H9 (cell line): ENCODE measurements at regions not wholly inside any gene's neighbourhood (a gene's known extent, or its start where the extent isn't known, plus 50 kb on each side); places are given as distances from the start of the nearest gene placed in this dataset.
"Not testable (repeated sequence)": the region's sequence is repeated elsewhere in the genome, so short reads cannot be mapped to it uniquely, and the experiment has no call there.

ENCODE experiments used
- DNase-seq: peaks from one replicate; pipeline ENCODE4 v3.0.0-alpha.2; 2017
- H2AFZ ChIP-seq: one replicate; pipeline ENCODE4 v1.6.1; 2013; ENCODE audit warnings: mild to moderate bottlenecking, low read length, control low read depth, moderate library complexity
- H2AK5ac ChIP-seq: 2 replicates; pipeline ENCODE4 v1.6.1; 2013; ENCODE audit warnings: low read length, control low read depth, mixed read lengths; ENCODE audit not compliant: insufficient read length
- H2BK120ac ChIP-seq: one replicate; pipeline ENCODE4 v1.6.1; 2013; ENCODE audit warnings: low read depth, mild to moderate bottlenecking, low read length, control low read depth, inconsistent platforms; ENCODE audit not compliant: poor library complexity, severe bottlenecking
- H2BK12ac ChIP-seq: 2 replicates; pipeline ENCODE4 v1.6.1; 2013; ENCODE audit warnings: low read length, control low read depth, mixed read lengths, low read depth; ENCODE audit not compliant: insufficient read length
- H2BK15ac ChIP-seq: 2 replicates; pipeline ENCODE4 v1.6.1; 2013; ENCODE audit warnings: low read depth, low read length, control low read depth
- H2BK20ac ChIP-seq: one replicate; pipeline ENCODE4 v1.6.1; 2013; ENCODE audit warnings: low read depth, mild to moderate bottlenecking, low read length, control low read depth, inconsistent platforms; ENCODE audit not compliant: poor library complexity, severe bottlenecking
- H2BK5ac ChIP-seq: 2 replicates; pipeline ENCODE4 v1.6.1; 2013; ENCODE audit warnings: low read length, control low read depth, mixed read lengths; ENCODE audit not compliant: insufficient read length
- H3K14ac ChIP-seq: 2 replicates; pipeline ENCODE4 v1.6.1; 2013; ENCODE audit warnings: low read length, control low read depth; ENCODE audit not compliant: insufficient read depth
- H3K18ac ChIP-seq: 2 replicates; pipeline ENCODE4 v1.6.1; 2013; ENCODE audit warnings: low read depth, mild to moderate bottlenecking, mixed read lengths, low read length, control low read depth; ENCODE audit not compliant: insufficient read length
- H3K23ac ChIP-seq: 2 replicates; pipeline ENCODE4 v1.6.1; 2013; ENCODE audit warnings: low read length, control low read depth, mixed read lengths, low read depth; ENCODE audit not compliant: insufficient read length
- H3K23me2 ChIP-seq: 2 replicates; pipeline ENCODE4 v1.6.1; 2013; ENCODE audit warnings: low read depth, mild to moderate bottlenecking, mixed read lengths, low read length, control low read depth; ENCODE audit not compliant: insufficient read length, poor library complexity, severe bottlenecking
- H3K27ac ChIP-seq: 2 replicates; pipeline ENCODE4 v1.5.1; 2013; ENCODE audit warnings: low read length, control low read depth, mixed read lengths, low read depth; ENCODE audit not compliant: insufficient read length
- H3K27me3 ChIP-seq: 2 replicates; pipeline ENCODE4 v1.6.1; 2013; ENCODE audit warnings: low read length, control low read depth, inconsistent platforms; ENCODE audit not compliant: insufficient read depth
- H3K4ac ChIP-seq: 2 replicates; pipeline ENCODE4 v1.6.1; 2013; ENCODE audit warnings: low read depth, mild to moderate bottlenecking, control low read depth, inconsistent platforms, low read length, moderate library complexity
- H3K4me1 ChIP-seq: 2 replicates; pipeline ENCODE4 v1.6.1; 2013; ENCODE audit warnings: low read length, control low read depth, inconsistent platforms; ENCODE audit not compliant: insufficient read depth
- H3K4me2 ChIP-seq: 2 replicates; pipeline ENCODE4 v1.6.1; 2013; ENCODE audit warnings: low read length, control low read depth, mixed read lengths; ENCODE audit not compliant: insufficient read length, insufficient read depth
- H3K56ac ChIP-seq: 2 replicates; pipeline ENCODE4 v1.6.1; 2013; ENCODE audit warnings: low read depth, mild to moderate bottlenecking, mixed read lengths, low read length, control low read depth; ENCODE audit not compliant: insufficient read length
- H3K79me1 ChIP-seq: 2 replicates; pipeline ENCODE4 v1.6.1; 2013; ENCODE audit warnings: low read depth, mild to moderate bottlenecking, moderate library complexity, low read length, control low read depth, inconsistent platforms; ENCODE audit not compliant: insufficient read depth, poor library complexity, severe bottlenecking
- H3K79me2 ChIP-seq: 2 replicates; pipeline ENCODE4 v1.6.1; 2013; ENCODE audit warnings: low read length, control low read depth, inconsistent platforms; ENCODE audit not compliant: insufficient read depth
- H3K9ac ChIP-seq: 2 replicates; pipeline ENCODE4 v1.6.1; 2013; ENCODE audit warnings: low read length, control low read depth, mixed read lengths; ENCODE audit not compliant: insufficient read length; ENCODE audit errors: extremely low read depth
- H3K9me3 ChIP-seq: one replicate; pipeline ENCODE4 v1.6.1; 2013; ENCODE audit warnings: low read depth, low read length, inconsistent platforms; ENCODE audit not compliant: control insufficient read depth
- H3T11ph ChIP-seq: one replicate; pipeline ENCODE4 v1.6.1; 2013; ENCODE audit warnings: mild to moderate bottlenecking, low read length, control low read depth, inconsistent platforms
- H4K20me1 ChIP-seq: one replicate; pipeline ENCODE4 v1.6.1; 2013; ENCODE audit not compliant: control insufficient read depth, insufficient read length, insufficient read depth
- H4K5ac ChIP-seq: 2 replicates; pipeline ENCODE4 v1.6.1; 2013; ENCODE audit warnings: low read depth, mild to moderate bottlenecking, mixed read lengths, low read length, control low read depth; ENCODE audit not compliant: insufficient read length
- H4K8ac ChIP-seq: replicated peaks from 2 replicates; pipeline ENCODE4 v1.6.1; 2013; ENCODE audit warnings: low read length, control low read depth, mixed read lengths, low read depth; ENCODE audit not compliant: insufficient read length
- H4K91ac ChIP-seq: 2 replicates; pipeline ENCODE4 v1.6.1; 2013; ENCODE audit warnings: low read depth, mild to moderate bottlenecking, moderate library complexity, mixed read lengths, low read length, control low read depth; ENCODE audit not compliant: insufficient read length
- H3K27ac Mint-ChIP-seq, 3 experiments: 2 replicates in 2 of 3; 3 replicates in 1 of 3; pipeline ENCODE4 v1.8.0; 2020 to 2021; ENCODE audit warnings: mixed read lengths in 3 of 3, mild to moderate bottlenecking in 1 of 3, moderate library complexity in 1 of 3
- H3K27me3 Mint-ChIP-seq: 2 replicates; pipeline ENCODE4 v1.8.0; 2021; ENCODE audit warnings: low read depth, mild to moderate bottlenecking, moderate library complexity, mixed read lengths
- H3K36me3 Mint-ChIP-seq, 3 experiments: 2 replicates in 2 of 3; 3 replicates in 1 of 3; pipeline ENCODE4 v1.8.0; 2020 to 2021; ENCODE audit warnings: low read depth in 3 of 3, mixed read lengths in 3 of 3; ENCODE audit not compliant: insufficient read depth in 1 of 3
- H3K4me1 Mint-ChIP-seq, 2 experiments: 2 replicates each; pipeline ENCODE4 v1.8.0; 2020; ENCODE audit warnings: mixed read lengths in 2 of 2
- H3K4me3 Mint-ChIP-seq, 2 experiments: 2 replicates in 1 of 2; 3 replicates in 1 of 2; pipeline ENCODE4 v1.8.0; 2020 to 2021; ENCODE audit warnings: mild to moderate bottlenecking in 2 of 2, mixed read lengths in 2 of 2, moderate library complexity in 1 of 2
- H3K9me3 Mint-ChIP-seq, 2 experiments: 2 replicates in 1 of 2; 3 replicates in 1 of 2; pipeline ENCODE4 v1.8.0; 2020; ENCODE audit warnings: mild to moderate bottlenecking in 2 of 2, mixed read lengths in 2 of 2, moderate library complexity in 1 of 2
- whole genome bisulfite sequencing: extraction: QIAGEN DNeasy Blood & Tissue Kit; methylation state at CpG from one replicate; pipeline ENCODE4 v1.1.7; 2013; ENCODE audit warnings: missing lambda C conversion rate, low lambda C conversion rate, mixed read lengths; ENCODE audit not compliant: insufficient read length; ENCODE audit errors: extremely low coverage; 5-methylcytosine and 5-hydroxymethylcytosine counted together
- TF ChIP-seq, protein P1 (sequence below): fragments of 200-600 bp; sonication (generic); conservative IDR thresholded peaks from 3 replicates; pipeline ENCODE4 v1.8.0; 2021; ENCODE audit warnings: antibody characterized with exemption, mild to moderate bottlenecking

DNA sequence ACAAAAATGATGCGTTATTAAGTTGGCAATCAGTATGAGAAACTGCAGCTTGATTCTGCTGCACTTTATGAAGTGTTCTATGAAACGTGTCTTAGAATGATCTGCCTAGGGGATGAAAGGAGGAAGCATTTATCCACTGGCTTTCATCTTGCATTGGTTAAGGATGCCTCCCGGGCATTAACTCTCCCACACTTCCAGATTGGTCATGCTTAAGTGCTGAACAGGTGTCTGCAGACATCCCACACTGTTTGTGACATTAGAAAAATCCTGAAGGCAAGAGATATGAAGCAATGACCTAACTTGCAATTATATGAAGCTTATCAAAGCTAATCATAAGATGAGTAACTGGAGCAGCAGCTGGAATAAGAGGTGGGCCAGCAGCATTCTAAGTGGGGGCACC is 437.3 kb downstream of the NSUN3 start:
- H3K4me2 ChIP-seq = no peak overlapping the region
- H3K9ac ChIP-seq = no peak overlapping the region
- H2AFZ ChIP-seq = no peak overlapping the region
- no peak overlapping the region for H3K27ac Mint-ChIP-seq
- WGBS = no CpG with 5 or more reads among the region's 3 CpGs
- no peaks in the 10 kb centered on the region for H3K27me3 Mint-ChIP-seq
- H3K79me1 ChIP-seq = no peaks in the 10 kb centered on the region
- no peaks in the 10 kb centered on the region for H3K27me3 ChIP-seq
- no peak for DNase-seq
- no peak overlapping the region for H3K27ac ChIP-seq
- no peak overlapping the region for H4K5ac ChIP-seq
- H3K23me2 ChIP-seq = no peaks in the 10 kb centered on the region
- H3K36me3 Mint-ChIP-seq = peaks cover 10 to 17% (median 15%) of the 10 kb centered on the region in 3 experiments
- no peak overlapping the region for H3K4me3 Mint-ChIP-seq
- peaks cover 18 to 26% of the 10 kb centered on the region in 2 experiments for H3K9me3 Mint-ChIP-seq
- H3T11ph ChIP-seq = no peak overlapping the region
- no peak overlapping the region for H3K56ac ChIP-seq
- H3K9me3 ChIP-seq = peaks cover 7% of the 10 kb centered on the region
- H3K23ac ChIP-seq = no peak overlapping the region
- no peaks in the 10 kb centered on the region for H4K20me1 ChIP-seq
- no peak overlapping the region for H2BK15ac ChIP-seq
- TF ChIP-seq, protein P1, sequence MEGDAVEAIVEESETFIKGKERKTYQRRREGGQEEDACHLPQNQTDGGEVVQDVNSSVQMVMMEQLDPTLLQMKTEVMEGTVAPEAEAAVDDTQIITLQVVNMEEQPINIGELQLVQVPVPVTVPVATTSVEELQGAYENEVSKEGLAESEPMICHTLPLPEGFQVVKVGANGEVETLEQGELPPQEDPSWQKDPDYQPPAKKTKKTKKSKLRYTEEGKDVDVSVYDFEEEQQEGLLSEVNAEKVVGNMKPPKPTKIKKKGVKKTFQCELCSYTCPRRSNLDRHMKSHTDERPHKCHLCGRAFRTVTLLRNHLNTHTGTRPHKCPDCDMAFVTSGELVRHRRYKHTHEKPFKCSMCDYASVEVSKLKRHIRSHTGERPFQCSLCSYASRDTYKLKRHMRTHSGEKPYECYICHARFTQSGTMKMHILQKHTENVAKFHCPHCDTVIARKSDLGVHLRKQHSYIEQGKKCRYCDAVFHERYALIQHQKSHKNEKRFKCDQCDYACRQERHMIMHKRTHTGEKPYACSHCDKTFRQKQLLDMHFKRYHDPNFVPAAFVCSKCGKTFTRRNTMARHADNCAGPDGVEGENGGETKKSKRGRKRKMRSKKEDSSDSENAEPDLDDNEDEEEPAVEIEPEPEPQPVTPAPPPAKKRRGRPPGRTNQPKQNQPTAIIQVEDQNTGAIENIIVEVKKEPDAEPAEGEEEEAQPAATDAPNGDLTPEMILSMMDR = no peak
- H2BK20ac ChIP-seq = no peak overlapping the region
- no peak overlapping the region for H2AK5ac ChIP-seq
- no peaks in the 10 kb centered on the region; the same call in 1 of the 2 replicates for H3K4me1 ChIP-seq
- no peak overlapping the region for H4K8ac ChIP-seq
- no peaks in the 10 kb centered on the region for H3K79me2 ChIP-seq
- no peak overlapping the region for H3K14ac ChIP-seq
- H2BK5ac ChIP-seq = no peak overlapping the region
- no peak overlapping the region for H2BK120ac ChIP-seq
- peaks cover 4 to 9% of the 10 kb centered on the region in 2 experiments; a peak in 3 of 4 replicates for H3K4me1 Mint-ChIP-seq
- H4K91ac ChIP-seq = no peak overlapping the region
- H3K4ac ChIP-seq = no peak overlapping the region
- no peak overlapping the region for H2BK12ac ChIP-seq
- no peak overlapping the region for H3K18ac ChIP-seq

DNA sequence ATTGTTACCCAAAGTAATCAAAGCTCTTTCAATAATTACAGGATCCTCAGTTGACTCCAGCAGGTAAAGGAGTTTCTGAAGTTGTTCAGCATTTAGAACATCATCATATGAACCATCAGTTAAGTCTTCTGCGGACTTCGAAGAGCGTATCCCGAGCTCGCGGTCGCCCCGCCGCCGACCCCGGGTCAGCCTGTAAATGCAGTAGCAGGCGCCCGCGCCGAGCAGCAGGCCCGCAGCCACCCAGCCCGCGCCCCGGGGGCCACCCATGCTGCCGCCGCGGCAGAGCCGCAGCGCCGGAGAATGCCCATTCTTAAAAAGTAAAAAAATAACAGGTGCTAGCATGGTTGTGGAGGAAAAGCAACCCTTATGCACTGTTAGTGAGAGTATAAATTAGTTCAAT is 444.5 kb downstream of the NSUN3 start:
- not testable (repeated sequence) for H3K23me2 ChIP-seq, H2BK5ac ChIP-seq, H3K4ac ChIP-seq, H2BK120ac ChIP-seq, H3K23ac ChIP-seq, H3K4me1 Mint-ChIP-seq, H3K9ac ChIP-seq, H2BK15ac ChIP-seq, H4K8ac ChIP-seq, H3K56ac ChIP-seq, H4K20me1 ChIP-seq, H2BK12ac ChIP-seq, H4K91ac ChIP-seq, H3K27ac ChIP-seq, H2BK20ac ChIP-seq, H2AK5ac ChIP-seq, H3K27me3 ChIP-seq, H2AFZ ChIP-seq, H3K4me2 ChIP-seq, H3K14ac ChIP-seq, H3K27me3 Mint-ChIP-seq, H3K9me3 ChIP-seq, DNase-seq, H3K27ac Mint-ChIP-seq, H4K5ac ChIP-seq, H3T11ph ChIP-seq, H3K4me1 ChIP-seq, H3K18ac ChIP-seq, H3K4me3 Mint-ChIP-seq, H3K79me2 ChIP-seq, H3K79me1 ChIP-seq
- no CpG with 5 or more reads among the region's 25 CpGs for WGBS
- peaks cover 14 to 22% of the 10 kb centered on the region in 2 experiments for H3K9me3 Mint-ChIP-seq
- peaks cover 6 to 17% (median 12%) of the 10 kb centered on the region in 3 experiments; a peak in 6 of 7 replicates for H3K36me3 Mint-ChIP-seq
